EL (cell line): ENCODE measurements at regions not wholly inside any gene's neighbourhood (a gene's known extent, or its start where the extent isn't known, plus 50 kb on each side); places are given as distances from the start of the nearest gene placed in this dataset.
"Not testable (repeated sequence)": the region's sequence is repeated elsewhere in the genome, so short reads cannot be mapped to it uniquely, and the experiment has no call there.

Experiments used
- DNase-seq: peaks from one replicate; pipeline ENCODE4 v3.0.0-alpha.2; 2016

GRCh38 chr12:84198294-84198946 is 714.2 kb downstream of the SLC6A15 start:
- DNase-seq = no peak

DNA sequence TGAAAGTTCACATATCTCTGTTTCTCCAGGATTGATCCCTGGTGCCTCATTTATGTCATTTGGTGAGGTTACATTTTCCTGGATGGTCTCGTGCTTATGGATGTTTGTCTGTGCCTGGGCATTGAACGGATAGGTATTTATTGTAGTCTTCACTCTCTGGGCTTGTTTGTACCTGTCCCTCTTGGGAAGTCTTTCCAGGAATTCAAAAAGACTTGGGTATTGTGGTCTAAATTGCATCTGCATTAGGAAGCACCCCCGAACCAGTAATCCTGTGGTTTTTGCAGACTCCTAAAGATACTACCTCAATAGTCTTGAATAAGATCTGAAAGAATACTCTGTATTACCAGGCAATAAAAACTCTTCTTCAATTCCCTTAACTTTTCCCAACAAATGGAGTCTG is 720.8 kb downstream of the SLC6A15 start:
- DNase-seq = no peak

GRCh38 chr12:84186433-84186832 is 726.2 kb downstream of the SLC6A15 start:
- DNase-seq = no peak

DNA sequence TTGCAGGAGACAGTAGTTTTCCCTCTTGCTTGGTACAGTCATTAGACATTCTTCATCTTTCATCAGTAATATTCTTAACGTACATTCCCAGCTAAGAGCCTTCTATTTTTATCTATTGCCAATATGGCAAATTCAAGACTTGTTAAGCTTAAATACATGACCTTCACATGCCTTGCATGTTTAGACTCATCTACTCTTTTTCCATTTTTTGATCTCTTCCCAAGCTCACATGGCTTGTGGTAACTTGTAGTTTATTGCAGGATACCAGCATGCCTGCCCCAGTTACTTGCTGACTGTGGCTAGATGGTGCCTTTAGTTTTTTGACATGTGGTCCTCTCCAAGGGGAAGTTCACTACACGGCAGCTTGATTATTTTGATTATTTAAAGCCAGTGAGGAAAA is 729.0 kb downstream of the SLC6A15 start:
- no peak for DNase-seq

DNA sequence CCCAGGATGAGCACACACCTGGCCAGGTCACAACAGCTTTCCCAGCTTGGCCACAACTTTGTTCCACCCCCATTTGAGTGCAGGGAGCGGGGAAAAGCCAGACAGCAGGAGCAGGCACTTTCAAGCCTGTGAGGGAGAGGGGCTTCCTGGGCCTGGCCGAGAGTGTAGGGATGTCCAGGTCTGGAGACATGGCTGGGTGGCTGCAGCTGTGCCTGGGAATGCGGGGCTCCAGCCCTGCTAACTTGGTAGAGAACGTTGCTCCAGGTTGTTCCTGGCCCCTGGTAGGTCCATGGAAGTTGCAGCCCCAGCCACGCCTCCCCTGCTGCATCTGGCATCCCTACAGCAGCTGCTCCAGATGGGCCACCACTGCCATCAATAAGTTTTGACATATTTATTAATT is 738.5 kb downstream of the SLC6A15 start:
- DNase-seq = no peak

DNA sequence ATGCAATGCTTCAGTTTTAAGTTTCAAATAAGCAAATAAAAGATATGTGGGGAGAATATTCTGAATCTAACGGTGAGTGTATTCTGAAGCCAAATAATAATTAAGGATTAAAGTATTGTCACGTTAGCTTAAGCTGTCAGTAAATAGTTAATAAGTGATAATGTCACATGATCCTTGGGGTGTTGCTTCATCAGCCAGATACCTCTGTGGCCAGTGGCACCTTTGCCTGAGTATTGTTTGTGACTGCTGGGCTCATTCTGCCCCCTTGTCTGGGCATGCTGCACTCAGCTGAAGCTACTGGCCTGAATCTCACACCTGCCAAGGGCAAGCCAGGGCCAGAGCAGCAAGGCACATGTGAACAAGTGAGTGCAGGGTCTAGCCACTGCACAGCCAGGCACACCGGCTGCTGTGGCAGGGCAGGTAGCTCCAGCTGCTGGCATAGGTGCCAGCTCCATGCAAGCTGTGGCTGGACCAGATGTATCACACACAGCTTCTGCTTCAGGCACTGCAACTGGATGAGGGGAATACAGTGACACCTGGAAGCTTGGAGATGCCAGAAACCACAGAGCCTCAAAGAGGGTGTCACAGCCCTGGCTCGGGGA is 739.7 kb downstream of the SLC6A15 start:
- no peak for DNase-seq

- no peak for DNase-seq
Observed at GRCh38 chr12:84166812-84167211, 745.8 kb downstream of the SLC6A15 start.

DNA sequence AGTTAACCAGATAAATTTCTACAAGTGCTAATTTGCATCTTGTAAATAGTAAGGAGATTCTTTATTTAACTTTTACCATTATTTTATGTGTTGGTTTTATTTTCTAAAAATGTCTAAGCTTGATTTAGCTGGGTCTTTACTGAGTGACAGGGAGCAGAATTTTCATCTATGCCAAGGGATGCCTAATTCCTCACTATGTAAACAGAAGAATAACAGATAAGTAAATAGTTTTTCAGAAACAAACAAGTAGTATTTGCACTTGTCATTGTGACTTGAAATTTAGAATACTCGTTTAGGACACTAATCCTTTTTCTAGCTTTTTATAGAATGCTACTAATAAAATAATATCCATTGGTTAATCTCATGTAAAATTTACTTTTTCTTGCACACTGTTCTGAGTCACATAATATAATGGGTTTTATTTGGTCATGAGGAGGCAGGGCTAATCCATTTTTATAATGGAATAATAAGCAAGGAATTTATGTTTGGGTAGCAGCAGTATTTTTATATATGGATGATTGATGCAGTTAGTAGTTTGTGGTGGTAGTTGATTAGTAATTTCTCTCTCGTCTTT is 746.5 kb downstream of the SLC6A15 start:
- no peak for DNase-seq

DNA sequence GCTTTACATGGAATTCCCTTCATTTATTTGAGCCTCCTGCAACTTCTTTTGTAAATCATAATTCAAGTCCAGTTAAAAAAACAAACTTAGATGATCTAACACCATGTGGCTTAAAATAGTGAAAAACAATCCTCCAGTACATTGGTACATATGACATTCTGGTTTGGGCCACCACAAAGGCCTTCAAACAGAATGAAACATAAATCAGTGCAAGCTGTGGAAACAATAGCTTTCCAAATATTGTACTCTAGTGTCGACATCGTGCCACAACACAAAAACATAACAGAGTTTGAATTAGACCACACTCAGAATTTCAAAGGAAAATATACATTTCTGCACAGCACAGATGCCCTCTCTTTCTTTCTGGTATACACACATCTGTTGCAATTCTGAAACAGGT is 751.3 kb downstream of the SLC6A15 start:
- no peak for DNase-seq

GRCh38 chr12:84159260-84159659 is 753.3 kb downstream of the SLC6A15 start:
- DNase-seq = peak; percentile 6

- DNase-seq = no peak
Observed at GRCh38 chr12:84157170-84157569, 755.4 kb downstream of the SLC6A15 start.

GRCh38 chr12:84154991-84155930 is 757.3 kb downstream of the SLC6A15 start:
- DNase-seq = not testable (repeated sequence)

DNA sequence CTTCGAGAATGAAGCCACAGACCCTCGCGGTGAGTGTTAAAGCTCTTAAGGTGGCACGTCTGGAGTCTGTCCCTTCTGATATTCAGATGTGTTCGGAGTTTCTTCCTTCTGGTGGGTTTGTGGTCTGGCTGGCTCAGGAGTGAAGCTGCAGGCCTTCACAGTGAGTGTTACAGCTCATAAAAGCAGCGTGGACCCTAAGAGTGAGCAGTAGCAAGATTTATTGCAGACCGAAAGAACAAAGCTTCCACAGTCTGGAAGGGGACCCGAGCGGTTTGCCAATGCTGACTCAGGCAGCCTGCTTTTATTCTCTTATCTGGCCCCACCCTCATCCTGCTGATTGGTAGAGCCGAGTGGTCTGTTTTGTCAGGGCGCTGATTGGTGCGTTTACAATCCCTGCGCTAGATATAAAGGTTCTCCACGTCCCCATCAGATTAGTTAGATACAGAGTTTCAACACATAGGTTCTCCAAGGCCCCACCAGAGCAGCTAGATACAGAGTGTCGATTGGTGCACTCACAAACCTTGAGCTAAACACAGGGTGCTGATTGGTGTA is 758.1 kb downstream of the SLC6A15 start:
- DNase-seq = not testable (repeated sequence)

DNA sequence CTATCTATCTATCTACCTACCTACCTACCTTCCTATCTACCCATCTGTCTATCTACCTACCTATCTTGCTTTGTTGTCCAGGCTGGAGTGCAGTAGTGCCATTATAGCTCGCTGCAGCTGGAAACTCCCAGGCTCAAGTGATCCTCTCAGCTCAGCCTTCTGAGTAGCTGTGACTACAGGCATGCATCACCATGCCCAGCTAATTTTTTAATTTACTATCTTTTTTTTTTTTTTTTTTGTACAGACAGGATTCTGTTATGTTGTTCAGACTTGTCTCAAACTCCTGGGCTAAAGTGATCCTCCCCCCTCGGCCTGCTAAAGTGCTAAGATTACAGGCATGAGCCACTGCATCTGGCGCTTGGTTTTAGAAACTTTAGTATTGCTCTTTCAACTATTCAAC is 762.4 kb downstream of the SLC6A15 start:
- no peak for DNase-seq

DNA sequence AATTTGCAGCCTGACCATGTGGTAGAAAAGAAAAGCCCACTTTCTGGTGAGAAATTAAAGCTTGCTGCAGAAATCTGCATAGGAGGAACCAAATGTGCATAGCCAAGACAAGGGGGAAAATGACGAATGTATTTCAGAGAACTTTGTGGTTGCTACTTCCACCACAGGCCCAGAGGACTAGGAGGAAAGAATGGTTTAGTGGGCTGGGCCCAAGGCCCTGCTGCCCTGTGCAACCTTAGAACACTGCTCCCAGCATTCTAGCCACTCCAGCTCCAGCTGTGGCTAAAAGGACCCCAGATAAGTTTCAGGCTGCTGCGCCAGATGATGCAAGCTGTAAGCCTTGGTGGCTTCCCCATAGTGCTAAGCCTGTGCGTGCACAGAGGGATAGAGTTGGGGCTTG is 764.3 kb downstream of the SLC6A15 start:
- DNase-seq = no peak

GRCh38 chr12:84136862-84137367 is 775.7 kb downstream of the SLC6A15 start:
- peak; percentile 69 for DNase-seq

- DNase-seq = no peak
Observed at GRCh38 chr12:84135586-84136279, 776.9 kb downstream of the SLC6A15 start.

DNA sequence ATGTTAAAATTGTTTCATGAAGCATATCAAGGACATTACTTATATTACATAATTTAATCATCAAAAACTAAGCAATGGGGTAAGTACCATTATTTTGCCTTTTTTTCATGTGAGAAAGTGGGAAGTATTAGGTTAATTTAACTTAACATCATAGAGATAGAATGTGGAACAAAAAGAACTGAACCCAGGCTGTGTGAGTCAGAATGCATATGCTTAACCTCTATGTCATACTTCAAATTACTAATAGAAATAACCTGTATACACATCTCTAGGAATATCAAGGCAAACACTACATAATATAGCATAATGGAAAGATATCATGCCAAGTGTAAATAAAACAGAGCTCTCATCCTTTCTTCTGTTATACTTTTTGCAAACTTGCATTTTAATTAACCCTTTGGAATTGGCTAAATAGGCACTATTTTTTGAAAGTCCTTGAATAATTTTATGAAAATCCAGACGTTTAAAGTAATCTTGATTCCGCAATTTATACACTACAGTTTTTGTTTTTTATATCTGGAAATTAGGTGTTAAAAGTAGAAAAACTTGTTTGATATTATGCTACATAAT is 777.7 kb downstream of the SLC6A15 start:
- peak; percentile 20 for DNase-seq

- peak; percentile 59 for DNase-seq
Observed at GRCh38 chr12:84131076-84131475, 781.5 kb downstream of the SLC6A15 start.

GRCh38 chr12:84128117-84128991 is 784.2 kb downstream of the SLC6A15 start:
- DNase-seq = no peak

GRCh38 chr12:84124211-84124610 is 788.4 kb downstream of the SLC6A15 start:
- no peak for DNase-seq
